HL-60 (cell line): ENCODE measurements at regions not wholly inside any gene's neighbourhood (a gene's known extent, or its start where the extent isn't known, plus 50 kb on each side); places are given as distances from the start of the nearest gene placed in this dataset.

ENCODE experiments used
- DNase-seq, 2 experiments: peaks; one replicate each; pipeline ENCODE4 v3.0.0-alpha.2; 2010 to 2020; ENCODE audit warnings: low read depth in 1 of 2, low spot score in 1 of 2
- H3K27ac ChIP-seq: fragments of 250-450 bp; sonication (Bioruptor Pico); replicated peaks from 2 replicates; pipeline ENCODE4 v1.5.1; 2020; ENCODE audit warnings: mild to moderate bottlenecking, moderate library complexity
- H3K27me3 ChIP-seq: fragments of 250-450 bp; sonication (Bioruptor Pico); 2 replicates; pipeline ENCODE4 v1.5.1; 2021; ENCODE audit warnings: mild to moderate bottlenecking, moderate library complexity; ENCODE audit not compliant: insufficient read depth, poor library complexity, severe bottlenecking
- H3K4me3 ChIP-seq: replicated peaks from 2 replicates; pipeline ENCODE4 v1.5.1; 2011; ENCODE audit warnings: mild to moderate bottlenecking, control low read depth, low read length; ENCODE audit not compliant: insufficient read depth
- CTCF ChIP-seq: IDR thresholded peaks from one replicate; pipeline ENCODE4 v1.5.1; 2011; ENCODE audit warnings: low read length, control low read depth, inconsistent platforms; ENCODE audit not compliant: insufficient read depth
- GABPA ChIP-seq: IDR thresholded peaks from 2 replicates; pipeline ENCODE4 v1.6.1; 2012; ENCODE audit warnings: low read depth
- POLR2AphosphoS5 ChIP-seq: IDR thresholded peaks from 2 replicates; pipeline ENCODE4 v1.6.1; 2012; ENCODE audit warnings: low read depth
- REST ChIP-seq: IDR thresholded peaks from 2 replicates; pipeline ENCODE4 v1.6.1; 2012; ENCODE audit warnings: low read depth; ENCODE audit not compliant: insufficient replicate concordance
- SPI1 ChIP-seq: IDR thresholded peaks from 2 replicates; pipeline ENCODE4 v1.6.1; 2012; ENCODE audit warnings: low read depth, mild to moderate bottlenecking, borderline replicate concordance

- Histone ChIP-seq H3K4me3 (no peak overlapping the region), H3K27ac (no peak overlapping the region), H3K27me3 (no peaks in the 10 kb centered on the region)
- TF ChIP-seq POLR2AphosphoS5 (no peak), REST (no peak), GABPA (no peak), SPI1 (no peak), CTCF (no peak)
- no peak for DNase-seq
Observed at GRCh38 chr3:95302044-95302443, 1239.2 kb downstream of the NSUN3 start.

GRCh38 chr3:95310560-95310959 is 1247.7 kb downstream of the NSUN3 start:
- TF ChIP-seq POLR2AphosphoS5 (no peak), CTCF (no peak), GABPA (no peak), REST (no peak), SPI1 (no peak)
- Histone ChIP-seq H3K4me3 (no peak overlapping the region), H3K27ac (no peak overlapping the region), H3K27me3 (no peaks in the 10 kb centered on the region)
- no peak for DNase-seq

- TF ChIP-seq GABPA (no peak), REST (no peak), CTCF (no peak), SPI1 (no peak), POLR2AphosphoS5 (no peak)
- DNase-seq: no peak
- Histone ChIP-seq H3K27ac (no peak overlapping the region), H3K4me3 (no peak overlapping the region), H3K27me3 (no peaks in the 10 kb centered on the region)
Observed at GRCh38 chr3:95311272-95311671, 1248.4 kb downstream of the NSUN3 start.
